G401.6 (cell line): ENCODE measurements at regions not wholly inside any gene's neighbourhood (a gene's known extent, or its start where the extent isn't known, plus 50 kb on each side); places are given as distances from the start of the nearest gene placed in this dataset.
A peak's percentile ranks its signal among the peaks of the same experiment; 100 is the strongest.

ENCODE experiments used
- FAIRE-seq: peaks from 2 replicates; lab custom pipeline; 2012; peaks lifted over from hg19 to GRCh38; lab: Jason Lieb, UNC

DNA sequence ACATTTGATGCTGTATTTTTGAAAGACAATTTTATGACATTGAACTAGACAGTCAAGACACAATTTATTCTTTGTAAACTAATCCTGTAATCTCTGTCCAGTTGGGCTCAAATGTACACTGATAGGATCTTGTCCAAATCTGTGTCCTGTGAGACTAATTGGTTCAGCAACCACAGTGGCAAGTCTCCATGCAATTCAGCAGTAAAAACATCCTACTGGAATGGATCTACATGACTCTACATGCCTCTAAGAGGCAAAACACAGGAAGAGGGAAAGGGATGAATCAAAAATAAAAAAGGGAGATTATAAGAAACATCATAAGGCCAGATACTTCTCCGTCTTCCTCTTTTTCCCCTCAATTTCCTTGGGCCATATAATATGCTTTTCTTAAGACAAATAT lies 1164.2 kb downstream of the NLGN4Y start:
- no peak for FAIRE-seq

DNA sequence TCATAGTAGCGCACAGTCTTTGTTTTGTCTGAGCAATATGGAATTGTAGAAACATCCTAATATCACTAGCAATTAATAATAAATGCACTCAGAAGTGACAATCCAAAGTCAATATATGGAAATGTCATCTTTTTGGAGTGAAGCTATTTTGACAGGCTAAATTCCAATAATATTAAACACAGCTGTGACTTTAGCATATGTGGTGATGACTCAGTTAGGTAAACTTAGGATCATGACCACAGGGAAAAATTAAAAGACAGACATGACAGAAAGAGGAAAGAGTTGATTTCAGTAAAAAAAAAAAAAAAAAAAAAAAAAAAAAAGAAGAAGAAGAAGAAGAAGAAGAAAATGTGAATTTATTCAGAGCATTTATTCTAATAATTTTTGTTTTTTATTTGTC lies 1165.7 kb downstream of the NLGN4Y start:
- peak; percentile 59 for FAIRE-seq

DNA sequence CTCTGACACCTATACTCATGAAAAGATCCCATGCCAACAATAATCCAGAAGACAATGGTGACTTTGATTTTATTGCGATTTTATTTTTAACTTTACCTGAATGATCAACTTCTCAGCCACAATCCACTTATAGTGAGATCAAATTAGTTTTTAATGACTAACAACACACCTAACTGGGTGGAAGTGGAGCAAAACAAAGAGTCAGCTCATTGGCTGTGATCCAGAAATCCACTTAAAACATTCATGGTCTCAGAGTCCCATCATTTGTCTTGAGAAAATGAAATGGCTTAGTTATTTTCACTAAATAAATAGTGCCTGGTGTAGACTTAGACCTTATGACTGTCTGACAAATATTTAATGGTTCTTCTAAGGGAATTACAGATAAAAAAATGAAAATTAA lies 1177.8 kb downstream of the NLGN4Y start:
- no peak for FAIRE-seq

DNA sequence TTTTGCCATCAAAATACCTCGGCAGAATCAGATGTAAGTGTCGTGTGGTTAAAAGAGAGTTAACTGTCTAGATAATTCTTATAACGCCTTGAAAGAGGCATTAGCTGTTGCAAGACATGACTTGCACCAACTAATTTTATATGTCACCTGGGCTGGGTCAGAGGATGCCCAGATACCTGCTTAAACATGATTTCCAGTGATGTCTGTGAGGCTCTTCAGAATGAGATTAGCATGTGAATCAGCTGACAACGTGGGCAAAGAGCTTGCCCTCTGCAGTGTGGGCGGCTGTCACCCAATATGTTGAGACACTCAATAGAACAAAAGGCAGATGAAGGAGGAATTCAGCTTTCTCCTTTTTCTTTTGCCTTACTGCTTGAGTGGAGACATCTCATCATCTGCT lies 1180.6 kb downstream of the NLGN4Y start:
- no peak for FAIRE-seq

DNA sequence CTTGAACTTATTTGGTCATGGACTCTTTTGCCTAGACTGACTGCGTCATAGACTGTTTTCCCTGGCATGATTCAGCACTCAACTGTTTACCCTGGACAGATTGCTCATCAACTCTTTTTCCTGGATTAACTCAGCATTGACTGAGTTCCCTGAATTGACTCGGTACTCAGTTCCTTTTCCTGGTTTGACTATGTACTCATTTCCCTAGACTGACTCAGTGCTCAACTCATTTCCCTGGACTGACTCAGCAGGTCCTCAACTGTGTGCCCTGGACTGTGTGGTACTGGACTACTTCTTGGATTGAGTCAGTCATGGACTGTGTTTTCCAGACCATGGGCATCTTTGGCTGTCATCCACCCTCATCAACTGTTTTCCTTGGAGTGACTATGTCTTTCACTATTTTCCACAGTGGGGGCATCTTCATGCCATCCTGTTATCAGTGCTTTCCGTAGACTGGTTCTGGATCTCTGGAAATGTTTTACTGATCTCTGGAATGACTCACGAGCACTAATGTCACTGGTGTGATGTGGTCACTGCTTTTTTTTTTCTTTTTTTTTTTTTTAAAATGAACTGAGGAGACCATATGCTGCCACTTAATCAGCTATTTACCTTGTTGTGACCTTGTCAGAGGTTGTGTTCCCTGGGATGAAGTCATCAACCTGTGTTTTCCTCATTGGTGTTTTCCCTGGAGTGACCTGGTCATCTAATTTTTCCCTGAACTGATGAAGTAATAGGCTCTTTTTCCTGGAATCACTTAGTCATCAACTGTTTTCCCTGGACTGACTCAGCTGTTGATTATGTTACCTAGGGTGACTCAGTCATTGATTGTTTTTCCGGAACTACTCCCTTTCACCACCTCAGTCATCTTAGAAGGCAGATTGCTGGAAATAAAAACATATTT lies 1225.5 kb downstream of the NLGN4Y start:
- FAIRE-seq, result peak; percentile 96

DNA sequence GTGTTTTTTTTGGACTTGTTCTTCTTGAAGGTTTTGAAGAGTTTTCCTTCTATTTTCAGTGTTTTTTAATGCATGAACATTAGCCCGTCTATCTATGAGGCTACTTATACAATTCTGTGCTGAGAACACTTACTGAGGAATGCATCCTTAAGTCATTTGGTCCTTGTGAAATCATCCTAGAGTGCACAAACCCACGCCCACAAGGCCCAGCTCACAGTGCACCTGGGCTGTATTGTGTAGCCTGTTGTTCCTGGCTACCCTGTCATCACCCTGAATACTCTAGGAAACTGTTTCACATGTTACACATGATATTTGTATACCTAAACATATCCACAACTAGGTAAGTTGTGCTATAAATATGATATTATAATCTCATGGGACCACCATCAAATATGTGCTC lies 1226.7 kb downstream of the NLGN4Y start:
- FAIRE-seq, result no peak

DNA sequence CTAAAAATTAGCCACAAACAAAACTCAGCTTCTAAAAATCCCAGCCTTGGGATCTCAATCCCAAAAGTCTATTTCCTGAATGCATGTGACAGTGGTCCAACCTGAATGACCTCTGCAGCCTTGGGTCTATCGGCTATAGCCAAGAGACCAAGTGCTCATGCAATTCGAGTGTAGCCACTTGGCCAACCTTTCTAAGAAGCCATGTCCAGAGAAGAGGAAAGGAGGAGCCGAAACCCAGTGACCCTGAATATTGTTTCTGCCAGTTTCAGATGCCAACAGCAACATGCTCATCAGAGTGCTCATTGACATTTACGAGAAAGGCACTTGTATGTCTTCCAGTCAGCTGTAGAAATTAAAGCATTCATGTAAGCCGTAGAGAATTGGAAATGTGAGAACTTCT lies 1231.9 kb downstream of the NLGN4Y start:
- no peak for FAIRE-seq

DNA sequence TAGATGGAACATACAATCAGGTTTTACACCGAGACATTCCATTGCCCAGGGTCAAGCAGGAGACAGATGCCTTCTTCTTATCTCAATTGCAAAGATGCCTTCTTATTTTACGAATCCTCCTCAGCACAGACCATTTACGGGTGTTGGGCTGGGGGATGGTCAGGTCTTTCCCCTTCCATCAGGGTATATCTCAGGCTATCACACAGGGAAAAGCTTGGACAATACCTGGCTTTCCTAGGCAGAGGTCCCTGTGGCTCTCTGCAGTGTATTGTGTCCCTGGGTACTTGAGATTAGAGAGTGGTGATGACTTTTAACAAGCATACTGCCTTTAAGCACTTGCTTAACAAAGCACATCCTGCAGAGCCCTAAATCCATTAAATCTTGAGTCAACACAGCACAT lies 1249.2 kb downstream of the NLGN4Y start:
- no peak for FAIRE-seq

DNA sequence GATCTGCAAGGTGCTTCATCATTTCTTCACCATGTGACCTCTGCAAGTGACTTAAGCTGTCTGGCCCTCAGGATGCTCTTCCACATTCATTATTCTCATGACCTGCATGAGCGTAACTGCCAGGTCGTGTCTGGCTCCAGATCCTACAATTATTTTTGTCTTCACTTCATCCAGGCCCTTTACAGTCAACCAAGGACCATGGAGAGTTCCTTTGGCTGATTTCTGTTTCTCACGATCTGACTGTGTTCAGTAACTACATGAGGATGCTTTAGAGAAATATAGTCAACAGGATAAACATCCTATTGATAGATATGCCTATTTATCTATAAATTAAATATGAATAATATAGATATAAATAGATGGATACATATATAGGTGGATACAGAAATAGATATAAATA lies 1251.6 kb downstream of the NLGN4Y start:
- FAIRE-seq, result no peak

DNA sequence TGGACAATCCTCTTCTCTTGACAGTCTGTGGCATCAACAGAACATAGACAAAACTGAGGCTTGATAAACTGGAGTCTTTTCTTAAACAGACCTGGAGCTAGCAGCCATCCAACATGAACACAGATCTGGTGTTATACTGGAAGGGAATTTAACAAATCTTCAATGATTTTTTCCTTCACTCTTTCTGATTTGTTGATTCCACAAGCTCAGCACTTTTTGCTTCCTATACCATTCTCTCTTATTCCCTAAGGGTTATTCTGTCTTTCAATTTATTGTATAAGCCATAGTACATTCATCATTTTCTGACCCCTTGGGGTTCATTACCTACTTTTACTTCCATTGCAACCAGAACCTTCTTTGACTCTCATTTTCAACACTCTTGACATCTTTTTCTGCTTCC lies 1255.6 kb downstream of the NLGN4Y start:
- FAIRE-seq, result no peak

DNA sequence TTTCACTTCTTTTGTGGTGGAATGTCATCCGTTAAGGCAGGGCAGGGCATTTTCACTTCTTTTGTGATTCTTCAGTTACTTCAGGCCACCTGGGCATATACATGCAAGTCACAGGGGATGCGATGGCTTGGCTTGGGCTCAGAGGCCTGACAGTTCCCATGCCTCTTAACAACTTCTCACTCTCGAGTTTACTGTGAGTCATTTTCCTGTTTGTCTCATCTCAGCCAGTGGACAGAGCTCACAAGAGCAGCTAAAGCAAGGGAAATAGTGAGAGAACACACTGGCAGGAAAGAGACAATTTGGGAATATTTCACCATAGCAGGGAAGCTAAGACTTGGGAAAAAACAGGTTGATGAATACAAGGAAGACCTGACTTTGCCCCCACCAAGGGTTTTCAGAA lies 1275.7 kb downstream of the NLGN4Y start:
- FAIRE-seq, result no peak

DNA sequence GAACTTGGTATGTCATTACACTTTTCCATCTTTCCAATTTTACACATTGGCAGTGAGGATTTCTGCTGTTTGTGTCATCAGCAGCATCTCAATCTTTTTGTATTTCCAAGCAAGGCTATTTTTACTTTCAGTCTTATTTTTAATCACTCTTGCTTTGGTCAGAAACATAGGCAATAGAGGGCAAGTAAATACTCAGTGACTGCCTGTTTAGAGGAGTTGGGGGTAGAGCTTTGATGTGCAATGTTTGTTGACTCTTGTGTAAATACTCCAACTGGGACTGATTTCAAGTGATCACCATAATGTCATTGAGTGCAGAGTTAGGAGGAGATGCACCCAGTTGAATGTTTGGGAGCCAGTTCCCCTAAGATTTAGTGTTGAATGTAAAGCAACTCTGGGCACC lies 1281.7 kb downstream of the NLGN4Y start:
- no peak for FAIRE-seq

DNA sequence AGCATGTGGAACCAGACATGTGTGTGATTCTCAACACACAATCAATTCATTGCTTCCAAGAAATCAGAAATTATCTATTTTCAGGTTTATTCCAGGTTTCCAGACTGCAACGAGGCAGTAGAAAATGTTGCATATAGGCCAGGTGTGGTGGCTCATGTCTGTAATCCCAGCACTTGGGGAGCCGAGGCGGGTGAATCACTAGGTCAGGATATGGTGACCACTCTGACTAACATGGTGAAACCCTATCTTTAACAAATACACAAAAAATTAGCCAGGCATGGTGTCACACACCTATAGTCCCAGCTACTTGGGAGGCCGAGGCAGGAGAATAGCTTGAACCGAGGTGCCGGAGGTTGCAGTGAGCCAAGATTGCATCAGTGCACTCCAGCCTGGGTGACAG lies 1289.9 kb downstream of the NLGN4Y start:
- no peak for FAIRE-seq
